Stimulated activated CD4-positive, alpha-beta T cell treated with anti-CD3 and anti-CD28 coated beads, Interleukin-2, amount 100 ng/mL, for 48 hours (primary cell): ENCODE measurements at regions not wholly inside any gene's neighbourhood (a gene's known extent, or its start where the extent isn't known, plus 50 kb on each side); places are given as distances from the start of the nearest gene placed in this dataset.

Experiments
- DNase-seq, 2 donors: peaks; one replicate each; pipeline ENCODE4 v3.0.0-alpha.2; 2020

DNA sequence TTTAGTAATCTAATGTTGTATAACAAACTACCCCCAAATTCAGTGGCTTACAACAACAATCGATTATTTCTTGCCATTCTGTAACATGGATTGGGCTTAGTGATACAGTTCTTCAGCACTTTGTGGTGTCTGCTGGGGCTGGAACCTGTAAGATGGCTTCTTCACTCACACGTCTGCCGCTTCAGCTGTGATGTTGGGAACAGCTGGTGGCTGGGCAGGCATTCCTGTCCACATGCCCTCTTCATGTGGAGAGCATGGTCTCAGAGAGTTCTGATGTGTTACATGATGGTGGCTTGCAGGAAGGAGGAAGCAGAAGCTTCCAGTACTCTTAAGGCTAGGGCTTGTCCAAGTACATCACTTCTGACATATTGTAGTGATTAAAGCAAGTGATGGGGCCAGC, 276.9 kb downstream of the PTBP2 start:
- DNase-seq: no peak

DNA sequence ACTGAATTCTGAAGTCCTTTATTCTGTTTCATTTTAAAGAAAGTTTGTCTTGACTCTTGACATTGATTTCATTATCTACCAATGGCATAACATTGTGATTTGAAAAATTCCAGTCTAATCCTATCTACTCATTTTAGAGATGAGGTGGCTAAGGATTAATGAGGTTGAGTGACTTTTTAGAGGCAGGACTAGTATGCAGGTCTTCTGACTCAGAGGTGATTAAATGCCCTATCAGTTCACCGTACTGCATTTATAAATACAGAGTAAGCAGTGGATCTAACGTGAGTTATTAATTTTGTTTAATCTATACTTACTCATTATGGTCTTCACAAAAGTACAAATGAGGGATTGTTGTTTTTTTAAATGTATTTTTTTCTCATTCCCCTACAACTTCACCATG, 277.6 kb downstream of the PTBP2 start:
- DNase-seq: no peak

DNA sequence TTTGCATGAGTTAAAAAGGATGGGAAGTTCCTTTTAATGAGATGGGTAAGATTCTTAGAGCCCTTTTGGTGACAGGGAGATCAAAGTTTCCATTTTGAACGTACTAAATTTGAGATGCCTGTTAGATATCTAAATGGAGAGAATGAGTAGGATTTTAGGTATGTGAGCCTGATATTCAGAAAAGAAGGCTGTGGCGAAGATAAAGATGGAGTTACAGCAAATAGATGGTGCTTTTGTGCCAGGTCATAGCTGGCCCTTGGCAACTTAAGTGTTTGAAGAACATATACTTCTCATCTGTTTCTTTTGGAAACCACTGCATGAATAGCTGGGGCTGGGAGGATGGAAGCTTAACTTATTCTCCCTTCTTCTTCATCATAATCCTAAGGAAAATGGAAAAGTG, 282.5 kb downstream of the PTBP2 start:
- DNase-seq: no peak

DNA sequence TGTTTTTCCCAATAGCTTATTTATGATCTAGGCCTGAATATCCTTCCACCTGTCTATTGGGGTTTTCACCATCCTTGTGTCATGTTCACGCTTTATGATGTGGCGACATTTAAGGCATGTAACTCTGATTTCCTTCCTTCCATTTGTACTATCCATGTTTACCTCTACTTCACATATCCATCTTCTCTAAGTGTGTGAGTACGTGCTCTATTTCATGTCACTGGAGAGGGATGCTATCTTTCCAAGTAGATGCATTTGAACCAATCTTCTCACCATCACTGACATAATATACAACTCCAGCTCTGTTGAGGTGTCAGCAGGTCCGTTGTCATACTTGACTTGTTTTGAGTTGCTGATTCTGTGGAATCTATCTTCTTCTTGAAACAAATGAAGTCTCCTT, 283.2 kb downstream of the PTBP2 start:
- DNase-seq: no peak

DNA sequence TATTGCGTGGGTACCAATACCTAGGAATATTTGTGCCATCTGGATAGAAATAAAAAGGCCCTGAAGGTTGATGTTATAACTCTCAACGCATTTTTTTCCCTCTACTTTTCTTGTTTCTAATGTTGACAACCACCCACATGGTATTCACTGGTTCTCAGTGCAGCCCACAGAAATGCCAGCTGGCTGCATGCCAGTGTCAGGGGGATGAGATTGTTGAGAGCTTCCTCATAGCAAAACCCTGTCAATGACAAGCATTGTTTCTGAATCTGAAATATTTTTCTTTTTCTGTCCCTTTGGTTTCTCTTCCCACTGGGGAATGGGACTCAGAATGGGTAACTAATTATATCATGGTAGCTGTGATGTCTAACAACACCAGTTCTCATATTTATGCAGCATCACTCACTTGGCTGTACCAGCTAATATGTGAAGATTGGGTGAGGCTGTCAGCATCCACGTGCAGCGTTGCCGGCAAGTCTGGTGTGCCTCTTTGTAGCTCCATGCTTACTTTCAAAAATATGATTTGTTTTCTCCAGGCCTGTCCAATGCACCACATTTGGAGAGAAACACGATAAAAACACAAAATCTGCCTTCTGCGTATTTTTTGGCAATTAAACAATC, 284.6 kb downstream of the PTBP2 start:
- DNase-seq: no peak

DNA sequence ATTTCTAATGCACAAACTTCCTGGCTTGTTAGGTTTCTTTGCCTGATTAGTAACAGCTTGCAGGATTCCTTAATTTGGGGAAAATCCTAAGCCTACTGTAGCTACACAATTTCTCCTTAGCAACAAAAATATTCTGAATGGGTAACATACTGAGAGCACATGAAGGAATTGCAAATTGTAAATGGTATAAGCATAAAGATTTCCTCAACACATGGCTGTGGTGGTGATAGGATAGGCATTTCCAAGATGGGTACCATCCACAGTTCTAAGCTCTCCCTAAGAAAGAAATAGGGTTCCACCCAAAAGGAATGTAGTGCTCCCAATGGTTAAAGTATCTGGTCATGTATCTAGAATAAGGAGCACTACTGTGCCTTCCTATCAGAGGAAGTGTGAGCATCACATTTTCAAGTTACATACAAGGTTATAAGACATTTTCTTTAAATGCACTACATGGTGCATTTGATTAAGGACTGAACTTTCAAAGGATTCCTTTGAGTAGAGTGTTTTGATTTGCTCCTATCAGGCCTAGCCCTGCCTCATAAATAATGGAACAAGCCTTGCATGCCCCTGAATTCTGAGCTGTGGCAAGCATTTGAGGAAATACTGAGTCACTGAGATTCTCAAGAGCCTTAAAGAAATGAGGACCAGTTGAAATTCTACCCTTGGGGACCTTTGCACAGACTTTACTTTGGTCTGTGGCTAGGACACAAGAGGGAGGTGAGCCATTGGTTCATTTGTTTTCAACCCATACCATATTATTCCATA, 286.4 kb downstream of the PTBP2 start:
- no peak for DNase-seq

DNA sequence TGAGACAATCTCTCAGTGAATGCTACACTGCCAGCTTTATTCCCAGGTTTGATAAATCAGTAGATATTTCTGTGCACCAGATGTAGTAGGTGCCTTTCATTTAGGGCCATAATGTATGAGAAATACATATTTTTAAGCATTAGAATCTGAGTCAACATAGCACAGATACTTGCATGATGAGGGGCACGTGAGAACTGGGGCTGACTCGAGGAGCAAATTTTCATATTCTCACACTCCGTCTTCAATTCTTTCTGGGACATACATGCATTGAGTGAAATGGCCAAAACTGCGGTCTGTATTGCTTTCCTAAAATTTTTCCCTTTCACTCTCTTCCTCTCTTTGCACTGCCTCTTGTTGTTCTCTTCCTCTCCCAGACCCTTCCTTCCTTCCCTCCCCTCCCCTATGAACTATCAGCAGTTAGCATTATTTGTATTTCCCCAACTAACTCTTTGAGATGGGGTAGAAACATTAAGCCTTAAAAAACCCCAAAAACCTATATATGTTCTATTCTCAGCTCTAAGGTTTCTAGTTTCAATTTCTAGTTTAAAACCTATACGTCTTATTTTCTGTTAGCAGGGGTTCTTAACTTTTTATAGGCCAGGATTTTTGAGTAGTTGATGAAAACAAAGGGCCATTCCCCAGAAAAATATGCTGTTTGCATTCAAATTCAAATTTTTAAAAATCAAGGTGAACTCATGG, 289.1 kb downstream of the PTBP2 start:
- DNase-seq: no peak

DNA sequence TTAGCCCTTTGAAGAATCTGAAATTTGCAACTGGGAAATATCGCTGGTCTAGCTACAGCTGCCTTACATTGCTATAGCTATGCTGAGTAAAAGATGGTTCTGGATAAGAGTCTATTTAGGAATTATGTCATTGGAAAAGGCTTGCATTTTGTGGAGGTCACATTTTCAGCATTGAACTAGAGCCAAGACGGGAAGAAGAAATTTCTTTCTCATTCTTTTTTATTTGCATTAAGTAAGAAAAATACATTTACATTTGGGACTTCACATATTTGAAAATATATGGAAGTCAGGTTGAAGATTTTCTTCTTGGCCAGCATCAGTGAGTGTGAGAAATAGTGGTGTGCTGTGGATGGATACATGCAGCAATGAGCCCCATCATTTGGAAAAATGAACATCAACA, 291.6 kb downstream of the PTBP2 start:
- no peak for DNase-seq

DNA sequence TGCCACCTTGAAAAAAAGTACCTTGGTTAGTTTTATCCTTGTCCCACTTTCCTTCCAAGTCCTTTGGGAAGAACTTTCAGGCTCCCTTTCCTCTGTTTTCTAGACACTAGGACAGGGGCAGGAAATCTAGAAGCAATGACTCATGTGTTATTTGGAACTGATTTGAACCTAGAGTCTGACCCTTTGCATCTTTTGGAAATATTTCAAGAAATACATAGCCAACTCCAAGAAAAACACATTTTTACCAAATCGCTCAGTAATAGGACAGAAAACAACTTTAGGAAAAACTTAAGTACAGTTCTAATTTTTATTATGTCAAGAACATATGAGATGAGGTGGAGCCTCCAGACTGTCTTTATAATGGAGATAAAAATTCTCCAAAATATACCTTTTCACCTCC, 292.4 kb downstream of the PTBP2 start:
- DNase-seq: no peak

DNA sequence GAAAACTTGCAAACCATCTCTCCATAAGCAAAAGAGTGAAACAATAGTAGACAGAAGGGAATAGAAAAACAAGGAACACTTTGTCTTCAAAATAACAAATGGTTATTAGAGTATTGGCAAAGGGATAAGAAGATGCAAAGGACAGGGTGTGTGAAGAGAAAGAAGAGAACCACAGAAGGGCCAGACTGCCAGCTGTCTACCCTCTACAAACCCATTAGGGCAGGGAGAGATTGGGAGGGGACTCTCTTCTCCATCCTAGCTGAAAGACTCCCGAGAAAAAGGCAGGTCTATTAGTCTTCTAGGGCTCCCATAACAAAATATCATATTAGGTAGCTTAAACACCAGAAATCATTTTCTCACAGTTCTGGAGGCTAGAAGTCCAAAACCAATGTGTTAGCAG, 292.8 kb downstream of the PTBP2 start:
- no peak for DNase-seq

DNA sequence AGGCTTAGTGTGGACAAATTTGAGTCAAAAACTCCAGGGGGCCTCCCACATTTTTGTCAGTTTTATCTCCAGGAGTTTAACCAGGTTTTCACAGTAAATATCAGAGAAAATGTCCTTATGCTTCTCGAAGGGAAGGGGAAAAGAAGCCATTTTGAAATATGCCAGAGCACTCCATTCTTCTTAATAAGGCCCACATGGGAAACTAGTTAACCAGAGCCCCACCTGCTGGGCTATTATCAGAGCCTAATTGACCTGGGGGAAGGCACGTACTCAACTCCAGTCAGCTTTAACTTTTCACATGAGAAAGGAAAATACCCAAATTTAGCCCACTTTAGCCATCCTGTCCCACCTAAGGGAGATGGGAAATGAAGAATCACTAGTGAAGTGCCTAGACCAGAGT, 296.3 kb downstream of the PTBP2 start:
- no peak for DNase-seq
